H9 (cell line): ENCODE measurements at regions not wholly inside any gene's neighbourhood (a gene's known extent, or its start where the extent isn't known, plus 50 kb on each side); places are given as distances from the start of the nearest gene placed in this dataset.

Experiments
- DNase-seq: peaks from one replicate; pipeline ENCODE4 v3.0.0-alpha.2; 2017
- H2AFZ ChIP-seq: one replicate; pipeline ENCODE4 v1.6.1; 2013; ENCODE audit warnings: mild to moderate bottlenecking, low read length, control low read depth, moderate library complexity
- H2AK5ac ChIP-seq: 2 replicates; pipeline ENCODE4 v1.6.1; 2013; ENCODE audit warnings: low read length, control low read depth, mixed read lengths; ENCODE audit not compliant: insufficient read length
- H2BK120ac ChIP-seq: one replicate; pipeline ENCODE4 v1.6.1; 2013; ENCODE audit warnings: low read depth, mild to moderate bottlenecking, low read length, control low read depth, inconsistent platforms; ENCODE audit not compliant: poor library complexity, severe bottlenecking
- H2BK12ac ChIP-seq: 2 replicates; pipeline ENCODE4 v1.6.1; 2013; ENCODE audit warnings: low read length, control low read depth, mixed read lengths, low read depth; ENCODE audit not compliant: insufficient read length
- H2BK15ac ChIP-seq: 2 replicates; pipeline ENCODE4 v1.6.1; 2013; ENCODE audit warnings: low read depth, low read length, control low read depth
- H2BK20ac ChIP-seq: one replicate; pipeline ENCODE4 v1.6.1; 2013; ENCODE audit warnings: low read depth, mild to moderate bottlenecking, low read length, control low read depth, inconsistent platforms; ENCODE audit not compliant: poor library complexity, severe bottlenecking
- H2BK5ac ChIP-seq: 2 replicates; pipeline ENCODE4 v1.6.1; 2013; ENCODE audit warnings: low read length, control low read depth, mixed read lengths; ENCODE audit not compliant: insufficient read length
- H3K14ac ChIP-seq: 2 replicates; pipeline ENCODE4 v1.6.1; 2013; ENCODE audit warnings: low read length, control low read depth; ENCODE audit not compliant: insufficient read depth
- H3K18ac ChIP-seq: 2 replicates; pipeline ENCODE4 v1.6.1; 2013; ENCODE audit warnings: low read depth, mild to moderate bottlenecking, mixed read lengths, low read length, control low read depth; ENCODE audit not compliant: insufficient read length
- H3K23ac ChIP-seq: 2 replicates; pipeline ENCODE4 v1.6.1; 2013; ENCODE audit warnings: low read length, control low read depth, mixed read lengths, low read depth; ENCODE audit not compliant: insufficient read length
- H3K23me2 ChIP-seq: 2 replicates; pipeline ENCODE4 v1.6.1; 2013; ENCODE audit warnings: low read depth, mild to moderate bottlenecking, mixed read lengths, low read length, control low read depth; ENCODE audit not compliant: insufficient read length, poor library complexity, severe bottlenecking
- H3K27ac ChIP-seq: 2 replicates; pipeline ENCODE4 v1.5.1; 2013; ENCODE audit warnings: low read length, control low read depth, mixed read lengths, low read depth; ENCODE audit not compliant: insufficient read length
- H3K27me3 ChIP-seq: 2 replicates; pipeline ENCODE4 v1.6.1; 2013; ENCODE audit warnings: low read length, control low read depth, inconsistent platforms; ENCODE audit not compliant: insufficient read depth
- H3K4ac ChIP-seq: 2 replicates; pipeline ENCODE4 v1.6.1; 2013; ENCODE audit warnings: low read depth, mild to moderate bottlenecking, control low read depth, inconsistent platforms, low read length, moderate library complexity
- H3K4me1 ChIP-seq: 2 replicates; pipeline ENCODE4 v1.6.1; 2013; ENCODE audit warnings: low read length, control low read depth, inconsistent platforms; ENCODE audit not compliant: insufficient read depth
- H3K4me2 ChIP-seq: 2 replicates; pipeline ENCODE4 v1.6.1; 2013; ENCODE audit warnings: low read length, control low read depth, mixed read lengths; ENCODE audit not compliant: insufficient read length, insufficient read depth
- H3K56ac ChIP-seq: 2 replicates; pipeline ENCODE4 v1.6.1; 2013; ENCODE audit warnings: low read depth, mild to moderate bottlenecking, mixed read lengths, low read length, control low read depth; ENCODE audit not compliant: insufficient read length
- H3K79me1 ChIP-seq: 2 replicates; pipeline ENCODE4 v1.6.1; 2013; ENCODE audit warnings: low read depth, mild to moderate bottlenecking, moderate library complexity, low read length, control low read depth, inconsistent platforms; ENCODE audit not compliant: insufficient read depth, poor library complexity, severe bottlenecking
- H3K79me2 ChIP-seq: 2 replicates; pipeline ENCODE4 v1.6.1; 2013; ENCODE audit warnings: low read length, control low read depth, inconsistent platforms; ENCODE audit not compliant: insufficient read depth
- H3K9ac ChIP-seq: 2 replicates; pipeline ENCODE4 v1.6.1; 2013; ENCODE audit warnings: low read length, control low read depth, mixed read lengths; ENCODE audit not compliant: insufficient read length; ENCODE audit errors: extremely low read depth
- H3K9me3 ChIP-seq: one replicate; pipeline ENCODE4 v1.6.1; 2013; ENCODE audit warnings: low read depth, low read length, inconsistent platforms; ENCODE audit not compliant: control insufficient read depth
- H3T11ph ChIP-seq: one replicate; pipeline ENCODE4 v1.6.1; 2013; ENCODE audit warnings: mild to moderate bottlenecking, low read length, control low read depth, inconsistent platforms
- H4K20me1 ChIP-seq: one replicate; pipeline ENCODE4 v1.6.1; 2013; ENCODE audit not compliant: control insufficient read depth, insufficient read length, insufficient read depth
- H4K5ac ChIP-seq: 2 replicates; pipeline ENCODE4 v1.6.1; 2013; ENCODE audit warnings: low read depth, mild to moderate bottlenecking, mixed read lengths, low read length, control low read depth; ENCODE audit not compliant: insufficient read length
- H4K8ac ChIP-seq: replicated peaks from 2 replicates; pipeline ENCODE4 v1.6.1; 2013; ENCODE audit warnings: low read length, control low read depth, mixed read lengths, low read depth; ENCODE audit not compliant: insufficient read length
- H4K91ac ChIP-seq: 2 replicates; pipeline ENCODE4 v1.6.1; 2013; ENCODE audit warnings: low read depth, mild to moderate bottlenecking, moderate library complexity, mixed read lengths, low read length, control low read depth; ENCODE audit not compliant: insufficient read length
- H3K27ac Mint-ChIP-seq, 3 experiments: 2 replicates in 2 of 3; 3 replicates in 1 of 3; pipeline ENCODE4 v1.8.0; 2020 to 2021; ENCODE audit warnings: mixed read lengths in 3 of 3, mild to moderate bottlenecking in 1 of 3, moderate library complexity in 1 of 3
- H3K27me3 Mint-ChIP-seq: 2 replicates; pipeline ENCODE4 v1.8.0; 2021; ENCODE audit warnings: low read depth, mild to moderate bottlenecking, moderate library complexity, mixed read lengths
- H3K36me3 Mint-ChIP-seq, 3 experiments: 2 replicates in 2 of 3; 3 replicates in 1 of 3; pipeline ENCODE4 v1.8.0; 2020 to 2021; ENCODE audit warnings: low read depth in 3 of 3, mixed read lengths in 3 of 3; ENCODE audit not compliant: insufficient read depth in 1 of 3
- H3K4me1 Mint-ChIP-seq, 2 experiments: 2 replicates each; pipeline ENCODE4 v1.8.0; 2020; ENCODE audit warnings: mixed read lengths in 2 of 2
- H3K4me3 Mint-ChIP-seq, 2 experiments: 2 replicates in 1 of 2; 3 replicates in 1 of 2; pipeline ENCODE4 v1.8.0; 2020 to 2021; ENCODE audit warnings: mild to moderate bottlenecking in 2 of 2, mixed read lengths in 2 of 2, moderate library complexity in 1 of 2
- H3K9me3 Mint-ChIP-seq, 2 experiments: 2 replicates in 1 of 2; 3 replicates in 1 of 2; pipeline ENCODE4 v1.8.0; 2020; ENCODE audit warnings: mild to moderate bottlenecking in 2 of 2, mixed read lengths in 2 of 2, moderate library complexity in 1 of 2
- CTCF ChIP-seq: fragments of 200-600 bp; sonication (generic); conservative IDR thresholded peaks from 3 replicates; pipeline ENCODE4 v1.8.0; 2021; ENCODE audit warnings: antibody characterized with exemption, mild to moderate bottlenecking
- WGBS: extraction: QIAGEN DNeasy Blood & Tissue Kit; methylation state at CpG from one replicate; pipeline ENCODE4 v1.1.7; 2013; ENCODE audit warnings: missing lambda C conversion rate, low lambda C conversion rate, mixed read lengths; ENCODE audit not compliant: insufficient read length; ENCODE audit errors: extremely low coverage; 5-methylcytosine and 5-hydroxymethylcytosine counted together

- no peak for TF ChIP-seq CTCF
These were observed 171.7 kb downstream of the PAPSS1 start for GRCh38 chr4:107548211-107548905.

More at GRCh38 chr4:107548211-107548905, 171.7 kb downstream of the PAPSS1 start:
- Histone ChIP-seq H3K27me3 (no peaks in the 10 kb centered on the region), H3K4ac (no peak overlapping the region), H3K79me1 (no peaks in the 10 kb centered on the region), H2AFZ (no peak overlapping the region), H3T11ph (no peak overlapping the region), H4K20me1 (no peaks in the 10 kb centered on the region), H3K56ac (no peak overlapping the region), H3K23ac (no peak overlapping the region), H3K9me3 (no peaks in the 10 kb centered on the region), H3K9ac (no peak overlapping the region), H2BK12ac (no peak overlapping the region), H3K18ac (no peak overlapping the region), H4K5ac (no peak overlapping the region), H4K91ac (no peak overlapping the region), H3K79me2 (no peaks in the 10 kb centered on the region), H2BK120ac (no peak overlapping the region), H4K8ac (no peak overlapping the region), H3K27ac (no peak overlapping the region), H3K4me1 (no peaks in the 10 kb centered on the region; the same call in 1 of the 2 replicates), H3K14ac (no peak overlapping the region), H2BK20ac (no peak overlapping the region), H3K4me2 (no peak overlapping the region), H2AK5ac (no peak overlapping the region), H3K23me2 (no peaks in the 10 kb centered on the region), H2BK15ac (no peak overlapping the region), H2BK5ac (no peak overlapping the region)
- Mint-ChIP-seq H3K27ac (no peak overlapping the region; a peak in 1 of 7 replicates), H3K4me3 (no peak overlapping the region), H3K4me1 (peaks cover 5 to 8% of the 10 kb centered on the region in 2 experiments), H3K36me3 (no peaks in the 10 kb centered on the region), H3K27me3 (no peaks in the 10 kb centered on the region), H3K9me3 (peaks cover 0 to 4% of the 10 kb centered on the region in 2 experiments; a peak in 2 of 5 replicates)
- no CpG with 5 or more reads among the region's 7 CpGs for WGBS
- DNase-seq, result no peak
